ENCODE measurements at regions not wholly inside any gene's neighbourhood (a gene's known extent, or its start where the extent isn't known, plus 50 kb on each side); places are given as distances from the start of the nearest gene placed in this dataset.

DNA sequence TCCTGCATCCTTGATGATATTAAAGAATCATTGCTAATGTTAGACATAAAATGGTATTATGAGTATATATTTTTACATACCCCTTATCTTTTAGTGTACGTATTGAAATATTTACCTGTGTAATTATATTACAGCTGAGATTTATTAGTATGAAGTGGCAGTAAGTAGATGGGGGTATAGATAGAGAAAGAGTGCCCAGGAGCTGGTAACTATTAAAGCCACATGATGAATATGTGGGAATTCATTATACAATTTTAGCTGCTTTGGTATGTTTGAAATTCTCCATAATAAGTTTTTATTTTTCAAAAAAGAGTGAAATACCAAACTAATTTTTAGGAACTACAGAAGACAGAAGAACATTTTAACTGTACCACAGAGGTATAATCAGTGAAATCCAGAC lies 339.0 kb downstream of the PLPP3 start:
- TF ChIP-seq, protein P1, sequence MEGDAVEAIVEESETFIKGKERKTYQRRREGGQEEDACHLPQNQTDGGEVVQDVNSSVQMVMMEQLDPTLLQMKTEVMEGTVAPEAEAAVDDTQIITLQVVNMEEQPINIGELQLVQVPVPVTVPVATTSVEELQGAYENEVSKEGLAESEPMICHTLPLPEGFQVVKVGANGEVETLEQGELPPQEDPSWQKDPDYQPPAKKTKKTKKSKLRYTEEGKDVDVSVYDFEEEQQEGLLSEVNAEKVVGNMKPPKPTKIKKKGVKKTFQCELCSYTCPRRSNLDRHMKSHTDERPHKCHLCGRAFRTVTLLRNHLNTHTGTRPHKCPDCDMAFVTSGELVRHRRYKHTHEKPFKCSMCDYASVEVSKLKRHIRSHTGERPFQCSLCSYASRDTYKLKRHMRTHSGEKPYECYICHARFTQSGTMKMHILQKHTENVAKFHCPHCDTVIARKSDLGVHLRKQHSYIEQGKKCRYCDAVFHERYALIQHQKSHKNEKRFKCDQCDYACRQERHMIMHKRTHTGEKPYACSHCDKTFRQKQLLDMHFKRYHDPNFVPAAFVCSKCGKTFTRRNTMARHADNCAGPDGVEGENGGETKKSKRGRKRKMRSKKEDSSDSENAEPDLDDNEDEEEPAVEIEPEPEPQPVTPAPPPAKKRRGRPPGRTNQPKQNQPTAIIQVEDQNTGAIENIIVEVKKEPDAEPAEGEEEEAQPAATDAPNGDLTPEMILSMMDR (IDR thresholded peaks at IDR 0.05): no peak
- no peak for TF ChIP-seq POLR2A (IDR thresholded peaks at IDR 0.05)
- no peak for TF ChIP-seq EP300 (IDR thresholded peaks at IDR 0.05; ENCODE audit: low read depth)
